ENCODE measurements at regions not wholly inside any gene's neighbourhood (a gene's known extent, or its start where the extent isn't known, plus 50 kb on each side); places are given as distances from the start of the nearest gene placed in this dataset.
A peak's percentile ranks its signal among the peaks of the same experiment; 100 is the strongest.

GRCh38 chr2:107737756-107738155 is 88.9 kb upstream of the RGPD4 start:
- ChIA-PET CTCF (ENCODE audit: low intra/inter-chr PET ratio) (no interaction called here), POLR2A (interaction anchor here (1.0 to 4.6 kb wide), 2 partner anchors 9 to 16 kb away, joined by 3 to 22 read pairs; no protein-coding TSS in a partner anchor)
- TF ChIP-seq KAT8 (IDR thresholded peaks at IDR 0.05; ENCODE audit: low read depth): no peak
- peak; percentile 11 for TF ChIP-seq POLR2AphosphoS5 (IDR thresholded peaks at IDR 0.05; ENCODE audit: control insufficient read depth, insufficient read depth, low read depth, low read length)
- 0 out of 2 replicates have a peak, but pooled peaks have one; percentile 18 for TF ChIP-seq POLR2G (IDR thresholded peaks at IDR 0.05; ENCODE audit: low read depth, low read length)
- TF ChIP-seq ZNF311 (CRISPR knock-in tag; IDR thresholded peaks at IDR 0.05): no peak
- TF ChIP-seq ZNF224 (CRISPR knock-in tag; IDR thresholded peaks at IDR 0.05): no peak
- no peak for TF ChIP-seq ZNF280B (CRISPR knock-in tag; IDR thresholded peaks at IDR 0.05)
- no peak for TF ChIP-seq CHD2 (IDR thresholded peaks at IDR 0.05; ENCODE audit: low read depth, low read length)
- no peak for TF ChIP-seq HDAC6 (IDR thresholded peaks at IDR 0.05; ENCODE audit: low read depth, low read length)
- TF ChIP-seq KDM5B (IDR thresholded peaks at IDR 0.05; ENCODE audit: insufficient replicate concordance, low read depth, low read length): peak; percentile 33
- TF ChIP-seq ETV6 (IDR thresholded peaks at IDR 0.05; ENCODE audit: borderline replicate concordance in 1 of 2, low read depth in 2 of 2, low read length in 1 of 2): no peak
- TF ChIP-seq ETV6 (CRISPR knock-in tag; IDR thresholded peaks at IDR 0.05; ENCODE audit: borderline replicate concordance): no peak
- no peak for TF ChIP-seq FOXP1 (CRISPR knock-in tag; IDR thresholded peaks at IDR 0.05)
- peak; percentile 54; the same call in 1 of the 2 replicates for TF ChIP-seq POLR2A (conservative IDR thresholded peaks at IDR 0.05)
- TF ChIP-seq CBFA2T2 (conservative IDR thresholded peaks at IDR 0.05): no peak
- TF ChIP-seq MLLT1 (IDR thresholded peaks at IDR 0.05): no peak
- TF ChIP-seq SOX6 (IDR thresholded peaks at IDR 0.05): no peak
- TF ChIP-seq ZNF695 (CRISPR knock-in tag; IDR thresholded peaks at IDR 0.05): no peak
- 0 out of 2 replicates have a peak, but pooled peaks have one; percentile 16 for TF ChIP-seq SUPT5H (IDR thresholded peaks at IDR 0.05)
- TF ChIP-seq BRF2 (IDR thresholded peaks at IDR 0.05; ENCODE audit: borderline replicate concordance, insufficient read depth, insufficient read length): no peak
- TF ChIP-seq SIN3B (IDR thresholded peaks at IDR 0.05; ENCODE audit: low read depth): no peak
- no peak for ATAC-seq
- H3K4me1 ChIP-seq (replicated peaks in 1 of 2; ENCODE audit: control insufficient read depth in 2 of 2, insufficient read depth in 2 of 2, low read length in 2 of 2): peaks cover 0 to 29% of the 10 kb centered on the region in 2 experiments; a peak in 3 of 5 replicates
- TSS peak; percentile 0 for BruUV-seq (replicated peaks)
- H3K36me3 ChIP-seq (ENCODE audit: control insufficient read depth, insufficient read depth, low read length): peaks cover 73% of the 10 kb centered on the region
- H3K4me3 ChIP-seq: no peak overlapping the region
- peaks cover 73% of the 10 kb centered on the region for H4K20me1 ChIP-seq (replicated peaks; ENCODE audit: control insufficient read depth, insufficient read depth, low read length)
- H3K9ac ChIP-seq (ENCODE audit: insufficient read depth in 1 of 2, low read depth in 2 of 2, low read length in 2 of 2): no peak overlapping the region
- H3K4me2 ChIP-seq (ENCODE audit: insufficient read depth, low read length): no peak overlapping the region
- no peak for DNase-seq (ENCODE audit: extremely low read depth in 1 of 4, low spot score in 3 of 4)
- no peak overlapping the region for H3K27ac ChIP-seq (ENCODE audit: extremely low read depth, low read depth, low read length)
- H2AFZ ChIP-seq (ENCODE audit: low read depth, low read length): no peak overlapping the region
- intact Hi-C loops (cut with micrococcal nuclease) (no loop called here), in situ Hi-C loops (cut with MboI) (no loop called here)
- peaks cover 98% of the 10 kb centered on the region for H3K79me2 ChIP-seq (ENCODE audit: control insufficient read depth, insufficient read depth, low read length)
- H3K9me1 ChIP-seq (ENCODE audit: control insufficient read depth, insufficient read depth, low read length): no peaks in the 10 kb centered on the region
- H3K27me3 ChIP-seq (ENCODE audit: control insufficient read depth in 2 of 2, insufficient read depth in 2 of 2, low read length in 2 of 2): no peaks in the 10 kb centered on the region
- no peaks in the 10 kb centered on the region for H3K9me3 ChIP-seq (replicated peaks; ENCODE audit: control insufficient read depth, insufficient read depth, low read depth, low read length)
- no peak for FAIRE-seq

Data from K562 (cell line).